Left ventricle myocardium inferior (tissue), 1 donor: ENCODE measurements at regions not wholly inside any gene's neighbourhood (a gene's known extent, or its start where the extent isn't known, plus 50 kb on each side); places are given as distances from the start of the nearest gene placed in this dataset. TPM values are rescaled to one million over a fixed set of nuclear protein-coding genes. Genes with fewer than 3 reads are reported as not detected.

Experiments used
- DNase-seq: peaks from one replicate; pipeline ENCODE4 v3.0.0-alpha.2; 2020
- H3K27ac ChIP-seq: fragments of 200-600 bp; replicated peaks from 2 replicates; pipeline ENCODE4 v1.8.0; 2021
- H3K27me3 ChIP-seq: fragments of 200-600 bp; 2 replicates; pipeline ENCODE4 v1.8.0; 2021; ENCODE audit warnings: low read depth
- H3K36me3 ChIP-seq: fragments of 200-600 bp; 2 replicates; pipeline ENCODE4 v1.8.0; 2021
- H3K4me1 ChIP-seq: fragments of 200-600 bp; 2 replicates; pipeline ENCODE4 v1.8.0; 2021
- H3K4me3 ChIP-seq: fragments of 200-600 bp; 2 replicates; pipeline ENCODE4 v1.8.0; 2021; ENCODE audit warnings: mild to moderate bottlenecking, moderate library complexity
- H3K9me3 ChIP-seq: fragments of 200-600 bp; replicated peaks from 2 replicates; pipeline ENCODE4 v1.8.0; 2021
- intact Hi-C: fragments of 100-400 bp; cut with micrococcal nuclease; formaldehyde crosslinking; loops from one replicate; pipeline ENCODE4 v1.11.0; 2022
- microRNA-seq: library from miRNA; unstranded; fragments of <30 nt; microRNA quantifications from one replicate; pipeline ENCODE4 v1.2.0, GENCODE V29; 2020
- TF ChIP-seq, protein P1 (sequence below): fragments of 200-600 bp; IDR thresholded peaks from 2 replicates; pipeline ENCODE4 v1.8.0; 2021; ENCODE audit warnings: antibody characterized with exemption, mild to moderate bottlenecking, borderline replicate concordance
- donor health status: DM: no; HTN: yes; CAD: no; lungs with severe emphysema.

DNA sequence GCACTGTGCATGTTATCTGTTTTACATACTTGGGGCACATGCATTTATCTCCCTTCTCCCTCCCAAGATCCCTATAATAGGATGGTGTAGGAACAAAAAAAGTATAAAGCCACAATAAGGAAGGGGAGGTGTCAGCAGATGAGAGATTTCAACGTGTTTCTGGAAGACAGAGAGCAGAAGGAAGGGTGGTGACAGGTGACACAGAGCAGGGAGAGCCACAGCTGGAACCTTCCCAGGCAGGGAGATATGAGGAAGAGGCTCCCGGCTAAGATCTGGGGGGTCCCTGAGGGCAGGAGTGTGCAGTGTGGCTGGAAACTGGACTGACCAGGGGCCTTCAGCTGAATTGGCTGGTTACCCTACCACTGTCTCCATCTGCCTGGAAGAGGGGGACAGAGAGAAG, 107.4 kb downstream of the BCOR start:
- H3K27ac ChIP-seq, result no peak overlapping the region
- no peaks in the 10 kb centered on the region for H3K36me3 ChIP-seq
- H3K4me3 ChIP-seq, result no peak overlapping the region
- H3K4me1 ChIP-seq, result no peaks in the 10 kb centered on the region
- intact Hi-C loops, result no loop called here
- H3K27me3 ChIP-seq, result no peaks in the 10 kb centered on the region
- H3K9me3 ChIP-seq, result no peaks in the 10 kb centered on the region
- TF ChIP-seq, protein P1, sequence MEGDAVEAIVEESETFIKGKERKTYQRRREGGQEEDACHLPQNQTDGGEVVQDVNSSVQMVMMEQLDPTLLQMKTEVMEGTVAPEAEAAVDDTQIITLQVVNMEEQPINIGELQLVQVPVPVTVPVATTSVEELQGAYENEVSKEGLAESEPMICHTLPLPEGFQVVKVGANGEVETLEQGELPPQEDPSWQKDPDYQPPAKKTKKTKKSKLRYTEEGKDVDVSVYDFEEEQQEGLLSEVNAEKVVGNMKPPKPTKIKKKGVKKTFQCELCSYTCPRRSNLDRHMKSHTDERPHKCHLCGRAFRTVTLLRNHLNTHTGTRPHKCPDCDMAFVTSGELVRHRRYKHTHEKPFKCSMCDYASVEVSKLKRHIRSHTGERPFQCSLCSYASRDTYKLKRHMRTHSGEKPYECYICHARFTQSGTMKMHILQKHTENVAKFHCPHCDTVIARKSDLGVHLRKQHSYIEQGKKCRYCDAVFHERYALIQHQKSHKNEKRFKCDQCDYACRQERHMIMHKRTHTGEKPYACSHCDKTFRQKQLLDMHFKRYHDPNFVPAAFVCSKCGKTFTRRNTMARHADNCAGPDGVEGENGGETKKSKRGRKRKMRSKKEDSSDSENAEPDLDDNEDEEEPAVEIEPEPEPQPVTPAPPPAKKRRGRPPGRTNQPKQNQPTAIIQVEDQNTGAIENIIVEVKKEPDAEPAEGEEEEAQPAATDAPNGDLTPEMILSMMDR, result no peak
- DNase-seq, result no peak

DNA sequence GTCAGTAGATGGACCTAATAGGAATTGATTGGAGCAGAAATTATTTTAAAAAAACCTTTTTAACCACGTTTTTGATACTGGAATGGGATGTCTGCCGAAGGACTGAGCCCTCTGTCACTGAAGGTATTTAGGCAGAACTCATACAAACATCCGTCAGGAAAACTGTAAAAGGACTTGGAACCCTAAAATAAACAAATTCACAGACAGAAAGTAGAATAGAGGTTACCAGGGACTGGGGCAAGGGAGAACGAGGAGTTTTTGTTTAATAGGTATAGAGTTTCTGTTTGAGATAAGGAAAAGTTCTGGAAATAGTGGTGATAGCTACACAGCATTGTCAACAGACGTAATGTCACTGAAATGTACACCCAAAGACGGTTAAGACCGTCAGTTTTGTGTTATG, 105.5 kb downstream of the BCOR start:
- Histone ChIP-seq H3K36me3 (no peaks in the 10 kb centered on the region), H3K9me3 (no peaks in the 10 kb centered on the region), H3K4me3 (no peak overlapping the region), H3K4me1 (no peaks in the 10 kb centered on the region), H3K27ac (no peak overlapping the region), H3K27me3 (no peaks in the 10 kb centered on the region)
- DNase-seq, result no peak
- TF ChIP-seq, protein P1, result no peak
- intact Hi-C loops, result no loop called here

DNA sequence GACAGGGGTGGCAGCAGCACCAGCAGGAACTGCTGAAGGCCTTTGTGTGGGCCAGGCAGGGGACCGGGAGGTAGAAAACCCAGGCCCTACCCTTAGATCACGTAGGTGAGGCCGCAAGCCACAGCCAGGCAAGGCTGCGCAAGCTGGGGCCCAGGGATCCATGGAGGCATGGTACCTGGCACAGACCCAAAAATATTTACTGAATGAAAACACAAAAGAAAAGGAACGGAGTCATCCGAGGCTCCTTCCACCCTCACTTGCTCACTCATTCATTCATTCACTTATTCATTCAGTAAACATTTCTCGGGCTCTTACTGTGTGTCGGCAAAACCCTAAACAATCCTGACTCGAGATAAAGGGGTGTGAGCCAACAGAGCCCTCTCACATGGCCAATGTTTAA, 102.3 kb downstream of the BCOR start:
- DNase-seq, result no peak
- no peak overlapping the region for H3K27ac ChIP-seq
- H3K9me3 ChIP-seq, result no peaks in the 10 kb centered on the region
- TF ChIP-seq, protein P1, result no peak
- intact Hi-C loops, result no loop called here
- no peaks in the 10 kb centered on the region for H3K36me3 ChIP-seq
- H3K27me3 ChIP-seq, result no peaks in the 10 kb centered on the region
- H3K4me1 ChIP-seq, result no peaks in the 10 kb centered on the region
- no peak overlapping the region for H3K4me3 ChIP-seq

DNA sequence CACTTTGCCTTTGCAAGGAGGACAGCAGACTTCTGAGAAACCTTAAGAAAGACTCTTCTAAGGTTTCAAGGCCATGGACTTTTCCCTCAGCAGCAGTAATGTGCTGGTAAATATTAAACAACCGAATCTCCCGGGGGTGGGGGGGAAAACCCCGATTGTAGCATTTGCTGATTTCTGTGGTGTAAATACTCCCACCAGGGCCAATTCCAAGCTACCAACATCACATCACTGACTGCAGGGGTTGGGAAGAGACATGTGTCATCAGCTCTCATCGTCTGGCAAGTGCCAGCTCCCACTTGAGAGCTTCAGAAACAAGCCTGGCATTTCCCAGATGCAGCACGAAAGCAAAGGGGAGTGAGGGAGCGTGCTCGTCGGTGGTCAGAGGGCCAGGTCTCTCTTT, 101.2 kb downstream of the BCOR start:
- intact Hi-C loops, result no loop called here
- no peak overlapping the region for H3K27ac ChIP-seq
- TF ChIP-seq, protein P1, result no peak
- H3K9me3 ChIP-seq, result no peaks in the 10 kb centered on the region
- no peaks in the 10 kb centered on the region for H3K4me1 ChIP-seq
- H3K36me3 ChIP-seq, result no peaks in the 10 kb centered on the region
- H3K4me3 ChIP-seq, result no peak overlapping the region
- no peak for DNase-seq
- H3K27me3 ChIP-seq, result no peaks in the 10 kb centered on the region

DNA sequence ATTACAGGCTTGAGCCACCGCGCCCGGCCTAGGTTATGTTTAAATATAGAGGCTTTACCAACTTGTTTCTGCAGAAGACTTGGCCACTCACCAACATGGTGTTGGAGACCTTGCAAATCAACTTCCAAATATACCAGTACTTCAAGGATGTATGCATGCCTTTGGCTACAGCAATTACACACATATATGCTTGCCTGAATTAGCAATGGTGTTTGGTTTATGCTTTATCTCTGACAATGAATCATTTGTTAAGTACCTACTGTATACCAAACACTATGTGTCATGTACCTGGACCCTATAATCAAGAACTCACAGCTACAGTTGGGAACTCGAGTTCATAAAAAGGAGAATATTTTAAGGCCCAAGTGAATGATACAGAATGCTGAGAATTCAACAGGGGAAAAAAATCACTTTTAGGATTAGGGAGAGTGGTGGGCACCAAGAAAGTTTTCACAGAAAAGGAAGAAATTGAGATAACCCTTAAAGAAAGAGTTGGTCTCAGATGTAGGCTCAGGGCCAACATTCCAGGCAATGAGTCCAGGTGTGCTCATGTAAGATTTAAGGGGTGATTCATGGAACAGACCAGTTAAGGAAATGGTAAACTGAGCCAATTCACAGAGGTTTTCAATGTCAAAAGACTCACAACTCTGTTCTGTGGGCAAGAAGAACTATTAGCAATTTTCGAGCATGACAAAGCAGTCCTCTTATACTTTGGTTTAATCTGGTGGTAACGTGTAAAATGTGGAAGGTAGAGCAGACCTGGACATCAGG, 98.9 kb downstream of the BCOR start:
- H3K9me3 ChIP-seq, result no peaks in the 10 kb centered on the region
- intact Hi-C loops, result no loop called here

More for the DNA sequence above, 98.9 kb downstream of the BCOR start:
- Histone ChIP-seq H3K36me3 (no peaks in the 10 kb centered on the region), H3K27ac (no peak overlapping the region), H3K4me1 (no peaks in the 10 kb centered on the region), H3K27me3 (no peaks in the 10 kb centered on the region), H3K4me3 (no peak overlapping the region)
- TF ChIP-seq, protein P1, result no peak
- no peak for DNase-seq

Small RNAs in the stretch of these regions (microRNA-seq; reads per million reads assigned to microRNA genes)
- not detected for gene MIR1587
- not detected for gene MIR3937
